ENCODE measurements at regions not wholly inside any gene's neighbourhood (a gene's known extent, or its start where the extent isn't known, plus 50 kb on each side); places are given as distances from the start of the nearest gene placed in this dataset.

DNA sequence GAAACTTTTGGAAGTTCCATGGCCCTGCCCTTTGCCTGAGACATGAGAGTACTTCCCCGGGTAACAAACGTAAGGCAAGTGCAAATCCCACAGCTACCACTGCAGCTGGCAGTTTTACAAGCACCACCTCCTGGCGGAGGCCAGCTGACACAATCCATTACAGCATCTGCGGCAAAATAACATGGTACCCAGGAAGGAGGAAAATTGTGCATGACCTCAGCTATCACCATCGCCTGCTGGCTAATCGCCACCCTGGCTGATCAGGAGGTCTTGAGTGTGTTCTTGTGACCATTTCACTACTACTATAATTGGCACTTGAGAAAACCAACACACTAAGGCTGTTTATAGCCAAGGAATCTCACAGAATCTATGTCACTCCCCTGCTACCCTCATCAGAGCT lies 71.7 kb upstream of the SERPINE2 start (continued):
- TF ChIP-seq YY1 (IDR thresholded peaks at IDR 0.05; ENCODE audit: low read depth, low read length) (no peak), NANOG (IDR thresholded peaks at IDR 0.05; ENCODE audit: insufficient read depth, low read depth, low read length, poor library complexity, severe bottlenecking) (no peak), CEBPB (IDR thresholded peaks at IDR 0.05; ENCODE audit: low read depth, low read length) (no peak), ASH2L (IDR thresholded peaks at IDR 0.05; ENCODE audit: low read length) (no peak)
- TF ChIP-seq, protein P1, sequence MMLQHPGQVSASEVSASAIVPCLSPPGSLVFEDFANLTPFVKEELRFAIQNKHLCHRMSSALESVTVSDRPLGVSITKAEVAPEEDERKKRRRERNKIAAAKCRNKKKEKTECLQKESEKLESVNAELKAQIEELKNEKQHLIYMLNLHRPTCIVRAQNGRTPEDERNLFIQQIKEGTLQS (IDR thresholded peaks at IDR 0.05; ENCODE audit: insufficient read depth, low read depth, low read length): no peak
